ENCODE measurements at regions not wholly inside any gene's neighbourhood (a gene's known extent, or its start where the extent isn't known, plus 50 kb on each side); places are given as distances from the start of the nearest gene placed in this dataset.

DNA sequence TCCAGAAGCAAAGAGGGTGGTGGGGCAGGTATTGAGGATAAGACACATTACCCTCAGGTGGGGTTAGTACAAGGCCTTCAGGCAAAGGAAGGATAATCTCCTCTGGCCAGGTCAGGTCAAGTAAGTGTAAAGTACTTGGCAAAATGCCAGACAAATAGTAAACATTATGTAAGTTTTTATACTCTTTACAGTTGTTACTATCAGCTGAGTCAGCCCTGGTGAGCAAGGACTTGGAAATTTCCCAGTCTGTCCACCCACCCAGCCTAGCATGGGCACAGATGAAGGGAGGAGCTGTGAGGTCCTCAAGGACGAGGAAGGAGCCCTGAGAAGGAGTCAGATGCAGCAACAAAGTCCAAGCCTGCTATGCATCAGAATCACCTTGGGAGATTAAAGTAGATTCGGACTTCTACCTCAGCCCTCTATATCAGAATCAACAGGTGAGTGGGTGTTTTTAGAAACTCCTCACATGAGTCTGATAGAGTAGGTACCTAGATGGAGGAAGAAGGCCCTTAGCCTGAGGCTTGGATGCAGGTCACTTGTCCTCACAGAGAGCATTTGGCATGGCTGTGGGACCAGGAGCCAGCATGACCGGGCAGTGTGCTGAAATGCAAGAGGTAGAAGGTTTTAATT, 50.2 kb upstream of the BARX1 start:
- TF ChIP-seq CTCF (IDR thresholded peaks at IDR 0.05) (no peak), POLR2A (IDR thresholded peaks at IDR 0.05) (no peak)

Data from right lobe of liver (tissue), 4 donors.